GM20431 (cell line): ENCODE measurements at regions not wholly inside any gene's neighbourhood (a gene's known extent, or its start where the extent isn't known, plus 50 kb on each side); places are given as distances from the start of the nearest gene placed in this dataset.

ENCODE experiments used
- in situ Hi-C: fragments of 300-500 bp; cut with MseI, MboI; formaldehyde crosslinking; loops from one replicate; pipeline ENCODE4 v1.15.0; 2020; ENCODE audit warnings: low sequenced_read_pairs; ENCODE audit not compliant: unreplicated experiment

DNA sequence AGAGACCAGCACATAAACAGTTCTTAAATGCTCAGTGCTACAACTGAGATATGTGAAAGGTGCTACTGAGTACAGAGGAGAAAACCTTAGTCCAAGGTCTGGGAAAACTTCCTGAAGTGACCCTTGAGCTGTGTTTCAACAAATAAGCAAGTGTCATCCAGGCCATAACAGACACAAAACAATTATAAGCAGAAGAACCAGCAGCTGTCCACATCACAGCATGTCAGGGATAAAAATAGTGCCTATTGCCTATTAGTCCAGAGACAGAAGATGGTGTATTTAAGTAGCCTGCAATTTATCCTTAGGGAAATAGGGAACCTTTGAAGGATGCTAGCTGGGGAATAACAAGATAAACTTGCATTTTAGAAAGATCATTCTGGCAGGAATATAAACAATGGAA is 237.8 kb downstream of the SPTSSA start:
- in situ Hi-C loops = no loop called here

DNA sequence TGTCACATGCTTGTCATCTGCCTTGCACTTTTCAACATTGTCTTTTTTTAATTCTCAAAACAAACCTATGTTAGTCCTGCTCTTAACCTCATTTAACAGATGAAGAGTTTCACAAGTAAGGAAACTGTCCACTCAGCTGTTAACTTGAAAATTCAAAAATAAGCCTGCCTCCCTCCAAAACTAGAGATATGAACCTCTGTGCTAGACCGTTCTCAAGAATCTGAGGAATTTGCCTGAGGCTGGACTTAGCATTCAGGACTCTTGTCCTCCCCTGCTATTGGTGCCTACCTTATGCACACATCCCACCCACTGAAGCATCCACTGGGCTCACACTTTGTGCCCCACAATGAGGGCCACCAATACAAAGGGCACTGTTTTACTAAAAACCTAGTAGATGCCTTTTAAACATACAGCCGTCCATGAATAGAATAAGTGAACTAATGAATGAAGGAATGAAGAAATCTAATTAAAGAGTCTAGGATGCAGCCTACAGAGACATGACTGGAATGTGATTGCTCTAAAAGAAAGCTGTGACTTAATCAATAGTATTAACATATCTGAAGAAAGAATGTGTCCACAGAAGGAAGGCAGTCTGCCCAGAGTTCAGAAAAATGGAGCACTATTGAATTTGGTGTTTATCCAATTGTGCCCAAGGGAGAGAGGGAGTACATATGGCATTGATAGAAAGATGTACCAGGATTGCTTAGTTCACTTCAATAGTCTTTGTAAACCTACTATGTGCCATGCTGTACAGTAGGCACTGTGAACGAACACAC is 238.5 kb downstream of the SPTSSA start:
- in situ Hi-C loops = no loop called here

DNA sequence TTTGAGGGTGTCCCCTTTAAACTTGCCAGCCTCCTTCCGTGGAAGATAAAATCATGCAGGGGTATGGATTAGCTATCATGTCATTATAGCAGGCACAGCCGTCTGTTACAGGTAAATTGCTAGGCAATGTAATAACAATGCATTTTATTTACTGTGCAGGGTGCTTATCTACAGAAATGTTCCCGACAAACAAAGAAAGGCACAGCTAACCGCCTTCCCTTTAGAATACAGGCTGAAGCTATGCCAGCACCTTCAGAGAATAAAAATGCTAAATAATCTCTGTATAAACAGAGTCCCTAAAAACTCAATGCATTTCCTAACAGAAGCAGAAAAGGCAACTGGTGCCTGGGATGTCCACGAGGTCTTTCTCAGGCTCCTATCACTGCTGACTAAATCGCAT is 239.2 kb downstream of the SPTSSA start:
- in situ Hi-C loops = no loop called here

DNA sequence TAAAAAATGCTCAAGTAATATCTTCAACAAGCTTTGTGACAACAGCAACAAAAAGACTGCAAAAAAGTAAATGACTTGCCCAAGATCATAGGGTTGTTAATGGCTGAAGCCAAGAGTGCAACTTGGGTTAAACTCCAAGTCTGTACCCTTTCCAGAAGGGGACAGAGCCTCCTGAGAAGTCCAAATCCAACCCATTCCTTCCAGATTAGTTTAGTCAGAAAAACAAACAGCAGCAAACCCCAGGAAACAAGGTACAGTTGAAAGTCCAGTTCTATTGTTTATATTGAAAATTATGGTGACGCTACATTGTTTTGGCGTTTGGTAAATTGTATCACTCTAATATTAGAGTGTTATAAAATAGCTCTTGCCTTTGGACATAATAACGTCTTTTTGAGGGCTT is 239.9 kb downstream of the SPTSSA start:
- in situ Hi-C loops = no loop called here

DNA sequence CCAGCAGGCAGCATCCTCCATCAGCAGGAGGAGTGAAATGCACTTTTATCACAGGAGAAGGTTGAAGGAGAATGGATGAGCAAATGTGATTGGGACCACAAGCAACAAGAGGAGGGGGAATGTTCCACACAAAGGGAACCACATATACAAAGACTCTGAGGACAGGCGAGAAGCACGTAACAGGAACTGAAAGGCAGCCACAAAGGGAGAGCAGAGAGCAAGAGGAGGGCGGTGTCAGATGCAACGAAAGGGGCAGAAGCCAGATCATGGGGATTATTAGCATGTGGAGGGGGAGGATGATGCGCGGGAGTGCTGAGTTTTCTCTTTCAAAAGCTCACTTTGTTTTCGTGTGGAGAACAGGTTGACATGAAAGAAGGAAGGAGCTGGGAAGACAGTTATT is 241.1 kb downstream of the SPTSSA start:
- in situ Hi-C loops = no loop called here

DNA sequence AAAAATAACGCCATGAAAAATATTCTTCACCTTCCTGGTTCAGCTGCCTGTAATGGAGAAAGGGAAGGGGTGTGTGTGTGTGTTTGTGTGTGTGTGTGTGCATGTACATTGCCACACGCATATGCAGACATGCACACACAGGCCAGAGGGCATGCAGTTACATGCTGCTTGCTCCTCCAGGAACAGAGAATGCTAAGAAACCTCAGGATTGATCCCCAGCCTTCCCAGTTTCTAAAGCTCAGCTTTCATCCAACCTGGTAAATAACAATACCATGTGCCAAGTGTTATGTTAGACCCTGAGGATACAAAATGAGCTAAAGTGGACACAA is 241.7 kb downstream of the SPTSSA start:
- in situ Hi-C loops = no loop called here

DNA sequence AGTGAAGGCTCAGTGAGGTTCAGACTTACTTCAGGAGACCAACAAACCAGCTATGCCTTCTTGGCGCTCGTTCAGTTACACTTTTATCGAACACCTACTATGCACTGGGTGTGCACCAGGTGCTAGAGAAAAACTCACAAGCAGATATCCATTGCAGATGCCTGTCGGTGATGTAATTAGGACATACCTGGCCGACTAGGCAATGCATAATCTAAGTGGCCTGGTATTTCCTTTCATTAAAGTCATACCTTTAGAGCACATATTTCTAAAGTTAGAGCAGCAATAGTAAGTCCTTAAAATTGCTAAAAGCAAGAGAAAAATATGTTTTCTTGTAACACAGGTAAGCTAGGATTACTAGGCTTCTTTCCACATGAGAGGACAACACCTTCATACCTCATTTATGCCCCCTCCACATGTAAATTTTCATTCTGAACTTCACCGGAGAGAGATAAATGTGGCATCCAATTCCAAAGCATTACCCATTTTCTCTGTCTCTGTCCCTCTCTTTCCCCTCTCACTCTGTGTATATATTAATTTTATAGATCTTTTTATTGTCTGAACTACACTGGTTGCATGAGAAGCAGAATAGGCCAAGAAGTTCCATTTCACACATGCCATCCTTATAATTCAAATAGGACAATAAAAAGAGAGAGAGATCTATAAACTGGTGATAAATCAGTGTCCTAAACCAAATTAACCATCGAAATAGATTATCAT is 242.2 kb downstream of the SPTSSA start:
- in situ Hi-C loops = no loop called here

DNA sequence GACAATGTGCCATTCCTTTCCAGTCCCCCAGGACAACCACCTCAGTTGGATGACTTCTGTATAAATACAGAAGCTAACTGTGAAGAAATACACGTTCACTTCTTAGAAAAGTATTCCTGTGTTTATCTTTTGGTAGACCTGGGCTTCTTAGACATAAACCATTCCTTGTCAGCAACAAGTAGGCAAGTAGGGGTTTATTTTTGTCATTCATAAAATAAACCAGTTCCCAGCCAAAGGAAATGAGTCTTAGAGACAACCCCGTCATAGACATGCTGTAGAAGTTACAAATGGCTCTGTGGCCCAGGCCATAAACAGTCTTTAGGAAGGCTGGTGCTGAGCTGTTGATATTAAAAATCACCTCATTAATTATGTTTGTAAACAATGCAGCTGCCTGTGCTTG is 243.2 kb downstream of the SPTSSA start:
- in situ Hi-C loops = no loop called here

DNA sequence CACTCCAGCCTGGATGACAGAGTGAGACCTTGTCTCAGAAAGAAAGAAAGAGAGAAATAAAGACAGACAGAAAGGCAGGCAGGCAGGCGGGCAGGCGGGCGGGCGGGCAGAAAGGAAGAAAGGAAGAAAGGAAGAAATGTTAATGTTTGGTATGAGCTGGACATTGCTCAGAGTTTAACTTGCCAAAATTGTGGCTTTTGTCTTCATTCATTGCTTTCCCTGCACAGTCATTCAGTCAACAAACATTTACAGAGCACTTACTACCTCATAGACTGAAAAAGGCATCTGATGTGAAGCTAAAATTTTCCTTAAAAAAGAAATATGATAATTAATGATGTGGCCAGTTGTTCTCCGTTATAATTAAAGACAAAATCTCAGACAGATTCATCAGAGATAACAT is 247.1 kb downstream of the SPTSSA start:
- in situ Hi-C loops = no loop called here

DNA sequence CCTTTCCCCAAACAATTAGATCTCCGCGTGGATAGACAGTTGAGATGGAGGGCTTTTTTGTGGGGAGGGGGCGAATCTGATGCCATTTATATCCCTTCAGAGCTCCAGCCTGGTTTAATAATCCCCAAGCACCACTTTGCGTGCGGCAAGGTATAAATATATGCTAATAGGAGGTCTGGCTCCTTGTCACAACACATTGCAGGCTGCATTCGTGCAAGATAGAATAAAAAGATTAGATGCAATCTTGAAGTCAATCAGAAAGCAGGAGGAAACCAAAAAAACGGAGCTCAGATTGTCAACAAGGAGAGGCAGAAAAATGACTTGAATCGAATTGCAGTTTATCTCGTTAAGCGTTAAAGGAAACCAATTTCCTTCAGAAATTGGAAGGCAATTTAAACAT is 248.7 kb downstream of the SPTSSA start:
- in situ Hi-C loops = no loop called here

DNA sequence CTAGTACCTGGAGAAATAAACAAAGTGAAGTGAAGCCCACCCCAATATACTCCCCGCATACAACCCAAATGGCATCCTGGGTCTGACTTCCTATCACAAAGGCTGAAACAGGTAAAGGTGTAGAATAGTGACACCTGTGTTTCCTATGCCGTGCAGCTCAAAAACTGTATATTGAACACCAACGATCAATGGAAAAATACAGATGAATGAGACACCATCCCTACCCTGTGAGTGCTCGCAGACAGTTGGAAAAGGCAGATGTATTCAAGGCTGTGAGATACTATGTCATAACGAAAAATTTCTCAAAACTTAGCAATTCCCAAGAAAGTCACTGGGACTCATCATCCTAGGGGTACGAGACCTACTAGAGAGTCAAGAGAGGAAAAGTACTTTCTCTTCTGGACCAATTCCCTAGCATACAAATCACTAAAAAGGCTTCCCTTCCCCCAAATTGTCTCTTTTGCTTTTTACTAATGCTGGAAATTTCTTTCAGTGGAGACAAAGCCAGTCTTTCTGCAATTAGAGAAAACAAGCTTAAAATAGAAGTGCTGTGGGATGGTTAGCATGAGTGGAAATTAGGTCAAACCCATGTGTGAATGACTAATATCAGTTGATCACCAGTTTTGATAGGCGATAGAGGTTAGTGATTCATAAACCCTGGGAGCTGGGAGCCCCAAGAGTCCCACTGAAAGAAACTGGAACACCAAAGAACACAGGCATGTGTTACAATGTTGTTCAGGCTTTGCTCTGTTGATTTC is 249.7 kb downstream of the SPTSSA start:
- in situ Hi-C loops = no loop called here

DNA sequence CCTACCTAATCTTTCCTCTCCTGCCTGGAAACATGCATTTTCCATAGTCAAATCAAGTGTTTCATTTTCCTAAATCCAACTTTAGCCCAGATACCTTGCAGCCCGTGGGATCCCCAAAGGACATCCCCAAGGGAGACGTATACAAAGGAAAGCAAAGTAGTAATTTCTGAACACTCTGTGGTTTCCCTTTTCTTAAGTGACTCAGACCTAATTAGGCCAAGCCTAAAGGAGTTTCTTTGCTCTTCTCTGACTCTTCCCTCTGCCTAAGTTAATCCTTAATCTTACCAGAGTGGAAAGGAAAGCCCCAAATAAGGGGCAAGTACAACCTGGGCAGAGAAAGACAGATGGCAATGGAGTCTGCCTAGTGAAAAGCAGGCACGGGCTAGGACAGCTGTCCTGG is 250.3 kb downstream of the SPTSSA start:
- in situ Hi-C loops = no loop called here

DNA sequence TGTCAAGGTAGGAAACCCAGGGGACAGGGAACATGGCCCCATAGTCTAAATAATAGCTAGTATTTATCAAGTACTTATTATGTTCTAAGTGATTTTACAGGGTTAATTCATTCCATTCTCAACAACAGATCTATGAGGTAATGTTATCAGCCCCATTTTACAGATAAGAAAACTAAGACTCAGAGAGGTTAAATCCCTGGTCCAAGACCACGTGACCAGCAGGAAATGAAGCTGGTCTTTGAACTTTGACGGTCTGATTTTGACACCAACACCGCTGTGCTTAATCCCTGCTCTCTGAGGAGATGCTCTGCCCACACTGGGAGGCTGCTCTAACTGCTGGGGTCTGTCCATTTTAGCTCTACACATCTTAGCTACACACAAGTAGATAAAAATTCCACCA is 253.5 kb downstream of the SPTSSA start:
- in situ Hi-C loops = no loop called here

DNA sequence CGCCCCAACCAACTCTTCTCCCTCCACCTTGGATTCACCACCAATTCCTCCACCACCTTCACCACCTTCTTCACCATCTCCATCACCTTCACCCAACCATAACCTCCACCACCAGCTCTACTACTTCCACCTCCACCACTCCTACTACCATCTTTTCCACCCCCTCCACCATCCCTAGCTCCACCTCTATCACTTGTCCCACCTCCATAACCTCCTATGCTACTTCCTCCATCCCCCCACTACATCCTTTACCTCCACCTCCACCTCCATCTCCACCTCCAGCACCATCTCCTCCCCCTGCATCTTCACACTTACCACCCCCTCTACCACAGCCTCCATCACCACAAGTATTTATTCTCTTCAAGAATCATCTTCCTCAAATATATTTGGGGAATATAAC is 254.9 kb upstream of the EGLN3 start:
- in situ Hi-C loops = no loop called here

DNA sequence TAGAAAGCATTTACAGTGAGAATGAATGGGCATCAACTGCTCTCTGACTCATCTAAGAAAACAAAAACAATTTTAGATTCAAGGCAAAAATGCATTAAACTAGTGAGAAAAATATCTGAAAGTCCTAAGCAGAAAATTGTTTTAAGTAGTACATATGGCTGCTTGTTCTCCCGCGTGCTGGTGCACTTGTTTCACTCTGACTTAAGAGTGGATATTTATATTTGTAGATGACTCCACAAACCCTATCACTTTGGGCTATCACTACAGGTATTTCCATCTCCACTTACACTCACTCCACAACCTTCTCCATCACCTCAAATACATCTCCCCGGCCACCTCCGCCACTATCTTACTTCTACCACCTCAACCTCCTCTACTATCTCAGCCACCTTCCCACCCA is 253.9 kb upstream of the EGLN3 start:
- in situ Hi-C loops = no loop called here

DNA sequence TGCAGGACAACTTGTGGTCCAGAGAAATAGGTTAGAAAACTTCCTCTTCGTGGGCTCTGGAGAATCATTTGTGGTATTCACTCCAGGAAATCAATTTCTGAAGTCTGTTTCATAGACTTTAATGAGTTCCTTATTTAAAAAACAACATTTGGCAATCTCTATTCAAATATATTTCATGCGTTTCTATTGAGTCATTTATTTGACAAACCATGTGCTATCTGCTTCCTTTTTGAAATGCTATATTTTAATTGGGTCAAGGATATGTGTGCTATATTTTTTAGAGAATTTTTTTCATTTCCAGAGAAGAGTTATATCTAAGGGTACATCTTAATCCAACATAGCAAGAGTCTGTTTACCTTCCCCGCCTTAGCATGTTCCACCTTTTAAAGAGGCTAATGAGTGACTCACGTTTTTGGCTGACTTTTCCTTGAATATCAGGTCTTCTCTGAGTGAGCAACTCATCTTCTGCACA is 252.4 kb upstream of the EGLN3 start:
- in situ Hi-C loops = no loop called here

DNA sequence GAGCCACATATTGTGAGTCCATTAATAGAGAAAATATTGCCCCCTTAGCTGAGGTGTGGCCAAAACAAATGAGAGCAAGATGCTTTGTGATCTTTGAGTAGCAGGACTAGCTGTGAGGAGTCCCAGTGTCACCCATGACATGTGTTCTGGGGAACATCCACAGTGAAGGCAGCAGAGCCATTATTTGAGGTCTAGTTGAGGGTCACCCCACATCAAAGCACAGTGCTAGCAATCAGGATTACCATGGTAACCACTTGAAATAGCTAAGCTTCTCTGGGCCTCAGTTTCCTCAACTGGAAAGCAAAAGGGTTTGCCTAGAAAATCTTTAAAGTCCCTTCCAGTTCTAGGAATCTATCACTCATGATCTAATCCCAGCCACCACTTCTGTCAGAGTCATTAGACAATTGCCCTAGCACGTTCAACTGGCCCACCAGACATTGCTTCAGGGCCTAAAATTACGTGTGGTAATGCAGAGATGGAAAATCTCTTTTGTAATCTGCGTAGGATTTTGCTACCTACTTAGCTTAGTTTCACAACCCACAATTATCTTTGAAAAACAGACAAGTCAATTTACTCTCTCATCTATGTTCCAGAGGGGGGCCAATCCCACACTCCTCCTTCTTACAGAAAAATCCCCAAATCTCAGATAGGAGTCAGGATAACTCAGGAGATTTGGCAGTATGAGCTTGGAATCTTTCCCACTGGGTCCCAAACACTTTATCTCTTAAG is 251.2 kb upstream of the EGLN3 start:
- in situ Hi-C loops = no loop called here

DNA sequence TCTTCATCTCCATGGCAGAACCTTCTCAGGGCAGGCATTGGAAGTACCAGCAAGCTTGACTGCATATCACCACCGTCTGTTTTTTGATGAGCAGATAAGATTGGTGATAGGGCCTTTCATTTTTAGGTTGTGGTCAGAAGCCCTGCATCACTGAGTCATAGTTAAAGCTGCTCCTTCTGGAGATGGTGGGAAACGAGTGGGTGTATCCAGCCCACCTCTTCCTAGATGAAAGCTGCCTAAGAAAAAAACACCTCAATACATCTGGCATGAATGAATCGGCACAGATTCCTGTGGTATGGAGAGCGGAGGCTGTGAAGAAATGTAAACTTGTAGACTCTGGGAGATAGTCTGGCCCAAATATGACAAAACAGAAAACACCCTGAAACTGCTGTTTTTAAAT is 248.7 kb upstream of the EGLN3 start:
- in situ Hi-C loops = no loop called here

DNA sequence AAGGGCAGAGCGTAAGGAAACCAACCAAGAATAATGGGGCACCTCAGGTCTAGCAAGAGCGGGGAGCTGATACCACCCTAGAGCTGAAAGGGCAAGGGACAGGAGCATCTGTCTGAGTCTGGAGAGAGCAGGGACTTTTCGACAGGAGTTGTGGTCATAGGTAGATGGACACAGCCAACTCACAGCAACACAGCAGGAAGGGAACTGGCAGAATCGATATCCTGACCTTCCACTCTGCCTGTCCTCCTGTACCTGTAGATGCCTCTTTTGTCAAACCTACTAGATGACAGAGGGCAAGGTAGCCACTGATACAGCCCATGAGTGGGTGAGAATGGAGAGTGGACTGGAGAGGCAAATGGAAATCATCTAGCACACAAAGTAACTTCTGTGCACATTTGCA is 247.2 kb upstream of the EGLN3 start:
- in situ Hi-C loops = no loop called here

DNA sequence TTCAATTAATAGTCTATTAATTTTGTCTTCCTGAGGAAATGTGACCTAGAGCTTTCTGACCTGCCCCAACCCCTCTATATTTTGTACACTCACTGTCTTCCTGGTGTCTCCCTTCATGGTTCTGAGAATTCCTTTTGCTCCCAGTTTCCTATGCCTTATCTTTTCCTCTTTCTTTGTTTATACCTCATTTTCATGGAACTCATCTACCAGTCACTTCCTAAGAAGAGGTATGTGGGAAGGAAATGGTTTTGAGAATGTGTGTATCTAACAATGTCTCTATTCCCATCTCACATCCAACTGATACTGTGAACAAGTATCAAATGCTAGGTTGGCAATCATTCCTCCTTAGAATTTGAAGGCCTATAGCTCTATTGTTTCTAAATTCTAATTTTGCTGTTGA is 245.1 kb upstream of the EGLN3 start:
- in situ Hi-C loops = no loop called here

DNA sequence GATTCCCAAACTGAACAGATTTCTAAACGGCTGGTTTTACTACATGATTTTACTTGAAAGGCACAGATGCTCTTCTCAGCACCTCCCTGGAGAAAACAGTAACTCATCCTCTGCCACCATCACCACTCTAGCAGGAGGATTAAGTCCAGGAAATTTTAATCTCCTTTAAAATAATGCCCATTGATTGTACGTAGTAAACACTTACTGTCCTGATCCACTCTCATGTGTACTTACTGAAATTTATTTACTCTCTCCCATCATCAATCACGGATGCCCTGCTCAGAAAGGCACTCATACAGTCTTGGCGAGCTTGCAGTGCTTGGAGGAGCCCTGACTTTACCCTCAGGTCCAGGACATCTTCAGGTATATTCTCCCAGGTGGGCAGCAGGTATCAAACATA is 239.8 kb upstream of the EGLN3 start:
- in situ Hi-C loops = no loop called here
